ENCODE measurements at regions not wholly inside any gene's neighbourhood (a gene's known extent, or its start where the extent isn't known, plus 50 kb on each side); places are given as distances from the start of the nearest gene placed in this dataset.
"Not testable (repeated sequence)": the region's sequence is repeated elsewhere in the genome, so short reads cannot be mapped to it uniquely, and the experiment has no call there.

- no peaks in the 10 kb centered on the region for H3K36me3 ChIP-seq
- intact Hi-C loops (cut with DNase I; ENCODE audit: low total_unique reads): no loop called here
- no peaks in the 10 kb centered on the region for H3K9me3 ChIP-seq
- no peaks in the 10 kb centered on the region for H3K4me1 ChIP-seq
- H3K27ac ChIP-seq: no peak overlapping the region
- no peak overlapping the region for H3K4me3 ChIP-seq
- no peak for TF ChIP-seq CTCF (IDR thresholded peaks at IDR 0.05)
- H3K27me3 ChIP-seq: no peaks in the 10 kb centered on the region
- DNase-seq: no peak
These were observed 845.2 kb upstream of the CDH18 start for GRCh38 chr5:20833081-20833627.

GRCh38 chr5:20832204-20833080 lies 844.4 kb upstream of the CDH18 start:
- Histone ChIP-seq H3K4me3 (no peak overlapping the region), H3K9me3 (no peaks in the 10 kb centered on the region), H3K4me1 (no peaks in the 10 kb centered on the region), H3K27ac (no peak overlapping the region), H3K27me3 (no peaks in the 10 kb centered on the region), H3K36me3 (no peaks in the 10 kb centered on the region)
- intact Hi-C loops (cut with DNase I; ENCODE audit: low total_unique reads): no loop called here
- no peak for TF ChIP-seq CTCF (IDR thresholded peaks at IDR 0.05)
- no peak for DNase-seq

GRCh38 chr5:20825951-20826350 lies 838.0 kb upstream of the CDH18 start:
- H3K4me3 ChIP-seq; H3K4me1 ChIP-seq; H3K27ac ChIP-seq; H3K36me3 ChIP-seq; DNase-seq; H3K27me3 ChIP-seq; intact Hi-C loops (cut with DNase I; ENCODE audit: low total_unique reads); H3K9me3 ChIP-seq: not testable (repeated sequence)

- DNase-seq; H3K27ac ChIP-seq; H3K27me3 ChIP-seq; intact Hi-C loops (cut with DNase I; ENCODE audit: low total_unique reads); H3K36me3 ChIP-seq; H3K4me1 ChIP-seq; H3K4me3 ChIP-seq; H3K9me3 ChIP-seq: not testable (repeated sequence)
These were observed 809.2 kb upstream of the CDH18 start for GRCh38 chr5:20797216-20797615.

DNA sequence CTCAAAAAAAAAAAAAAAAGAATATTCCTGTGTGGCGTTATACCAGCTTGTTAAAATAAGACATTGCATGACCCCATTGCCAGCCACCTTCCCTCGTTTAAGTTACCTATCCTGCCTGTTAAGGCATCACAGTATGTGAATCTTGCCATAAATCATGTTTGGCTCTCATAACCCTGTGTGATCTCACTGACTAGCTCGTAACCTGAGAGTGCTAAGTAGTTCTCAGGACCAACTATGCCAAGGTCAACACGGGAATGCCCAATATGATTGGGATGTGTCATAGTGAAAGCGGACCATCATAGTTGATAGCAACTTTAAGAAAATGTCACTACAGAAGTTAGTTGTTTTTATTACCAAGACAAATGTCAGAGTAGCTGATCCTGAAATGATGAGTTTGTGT lies 796.8 kb upstream of the CDH18 start:
- H3K27me3 ChIP-seq; DNase-seq; H3K4me3 ChIP-seq; H3K27ac ChIP-seq; H3K36me3 ChIP-seq; H3K9me3 ChIP-seq; H3K4me1 ChIP-seq; intact Hi-C loops (cut with DNase I; ENCODE audit: low total_unique reads): not testable (repeated sequence)

DNA sequence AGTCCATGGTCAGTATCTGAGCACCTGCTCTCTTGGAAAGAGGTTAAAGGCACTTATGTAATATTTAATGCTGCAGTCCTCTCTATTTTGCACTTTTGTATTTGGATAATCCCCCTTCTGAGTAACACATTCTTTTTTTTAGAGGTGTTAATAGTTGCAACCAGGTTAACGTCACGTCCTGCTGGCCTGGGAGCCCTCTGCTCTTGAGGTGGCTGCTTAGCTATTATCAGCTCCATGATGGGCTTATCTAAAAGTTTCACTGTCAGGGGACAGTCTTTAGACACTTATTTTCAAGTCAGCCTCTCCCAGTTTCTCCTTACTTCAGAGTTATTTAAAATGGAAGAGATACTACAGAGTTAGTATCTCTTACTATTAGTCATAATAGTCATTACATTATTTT lies 795.5 kb upstream of the CDH18 start:
- H3K36me3 ChIP-seq; DNase-seq; H3K9me3 ChIP-seq; H3K4me1 ChIP-seq; H3K27ac ChIP-seq; H3K27me3 ChIP-seq; H3K4me3 ChIP-seq; intact Hi-C loops (cut with DNase I; ENCODE audit: low total_unique reads): not testable (repeated sequence)

DNA sequence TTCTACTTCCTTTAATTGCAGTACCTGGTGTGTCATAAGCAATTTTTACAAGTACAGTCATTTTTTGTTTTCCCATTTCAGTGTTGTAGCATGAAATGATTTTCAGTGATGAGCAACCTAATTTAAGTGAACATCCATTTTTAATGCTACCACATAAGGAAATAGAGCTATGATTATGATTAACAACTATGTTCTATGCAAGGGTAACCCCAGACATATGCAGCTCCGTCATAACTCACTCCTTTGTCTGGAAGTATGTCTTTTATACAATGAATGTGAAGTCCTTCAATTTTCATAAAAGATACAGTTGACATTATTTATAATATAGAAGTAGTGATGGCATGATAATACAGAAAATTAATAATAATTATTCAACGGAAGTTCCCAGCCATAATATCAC lies 783.3 kb upstream of the CDH18 start:
- H3K9me3 ChIP-seq; DNase-seq; H3K36me3 ChIP-seq; H3K4me3 ChIP-seq; H3K27ac ChIP-seq; H3K27me3 ChIP-seq; intact Hi-C loops (cut with DNase I; ENCODE audit: low total_unique reads); H3K4me1 ChIP-seq: not testable (repeated sequence)

GRCh38 chr5:20765074-20765473 lies 777.1 kb upstream of the CDH18 start:
- H3K27me3 ChIP-seq; intact Hi-C loops (cut with DNase I; ENCODE audit: low total_unique reads); H3K4me1 ChIP-seq; H3K4me3 ChIP-seq; H3K9me3 ChIP-seq; H3K36me3 ChIP-seq; H3K27ac ChIP-seq; DNase-seq: not testable (repeated sequence)

DNA sequence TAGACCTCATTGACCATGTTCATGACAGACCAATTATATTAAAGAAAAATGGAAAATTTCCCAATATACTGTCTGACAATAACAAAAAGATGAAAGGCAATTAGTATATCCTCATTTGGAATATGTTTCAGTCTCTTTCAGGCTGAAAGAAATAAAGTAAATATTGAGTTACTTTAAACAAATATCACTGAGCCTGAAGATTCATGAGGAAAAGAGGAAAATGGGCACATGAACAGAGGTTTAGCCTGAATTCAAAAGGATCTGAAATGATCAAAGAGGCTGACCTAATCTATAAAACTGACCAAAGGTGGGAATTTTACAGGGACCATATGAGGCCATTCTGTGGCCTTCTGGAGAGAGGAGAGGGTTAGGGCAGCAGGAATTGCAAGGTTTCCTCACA lies 771.5 kb upstream of the CDH18 start:
- H3K4me3 ChIP-seq; H3K9me3 ChIP-seq; H3K27me3 ChIP-seq; H3K36me3 ChIP-seq; H3K4me1 ChIP-seq; H3K27ac ChIP-seq; intact Hi-C loops (cut with DNase I; ENCODE audit: low total_unique reads); DNase-seq: not testable (repeated sequence)

DNA sequence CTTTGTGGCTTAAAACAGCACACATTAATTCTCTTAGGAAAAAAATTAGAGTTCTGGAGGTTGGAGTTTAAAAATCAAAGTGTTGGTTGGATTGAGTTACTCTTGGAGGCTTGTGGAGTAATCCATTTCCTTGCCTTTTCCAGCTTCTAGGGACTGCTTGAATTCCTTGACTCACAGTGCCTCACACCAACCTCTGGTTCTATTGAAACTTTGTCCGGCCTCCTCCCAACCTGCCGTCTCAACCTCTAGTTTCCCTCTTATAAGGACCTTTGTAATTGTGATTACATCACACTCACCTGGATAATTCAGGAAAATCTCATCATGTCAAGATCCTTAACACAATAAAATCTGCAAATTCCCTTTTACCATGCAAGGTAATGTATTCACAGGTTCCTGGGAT lies 764.2 kb upstream of the CDH18 start:
- H3K4me3 ChIP-seq; H3K27me3 ChIP-seq; H3K9me3 ChIP-seq; intact Hi-C loops (cut with DNase I; ENCODE audit: low total_unique reads); DNase-seq; H3K27ac ChIP-seq; H3K36me3 ChIP-seq; H3K4me1 ChIP-seq: not testable (repeated sequence)

DNA sequence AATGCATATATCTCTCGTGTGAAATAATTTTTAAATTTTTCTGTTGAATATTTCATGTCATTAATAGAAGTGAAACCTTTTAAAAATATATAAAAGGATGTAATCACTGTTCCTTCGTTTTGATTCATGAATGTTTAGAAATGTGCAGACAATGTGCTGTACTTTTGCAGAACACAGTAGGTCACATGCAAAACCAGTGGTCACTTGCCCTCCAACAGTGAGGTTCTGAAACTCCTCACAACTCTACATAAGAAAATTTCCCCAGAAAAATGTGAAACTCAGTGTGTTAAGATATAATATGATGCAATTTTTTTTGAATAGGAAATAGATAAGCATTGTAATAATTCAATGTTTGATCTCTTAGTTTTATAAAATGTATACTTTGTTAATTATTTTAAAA lies 747.7 kb upstream of the CDH18 start:
- H3K4me3 ChIP-seq; H3K4me1 ChIP-seq; H3K9me3 ChIP-seq; H3K27ac ChIP-seq; H3K36me3 ChIP-seq; intact Hi-C loops (cut with DNase I; ENCODE audit: low total_unique reads); DNase-seq; H3K27me3 ChIP-seq: not testable (repeated sequence)

DNA sequence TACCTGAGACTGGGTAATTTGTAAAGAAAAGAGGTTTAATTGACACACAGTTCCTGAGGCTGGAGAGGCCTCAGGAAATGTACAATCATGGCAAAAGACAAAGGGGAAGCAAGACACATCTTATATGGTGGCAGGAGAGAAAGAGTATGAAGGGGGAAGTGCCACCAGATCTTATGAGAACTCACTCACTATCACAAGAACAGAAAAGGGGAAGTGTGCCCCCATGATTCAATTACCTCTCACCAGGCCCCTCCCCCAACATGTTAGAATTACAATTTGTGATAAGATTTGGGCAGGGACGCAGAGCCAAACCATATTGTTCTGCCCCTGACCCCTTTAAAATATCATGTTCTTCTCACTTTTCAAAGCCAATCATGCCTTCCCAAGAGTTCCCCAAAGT lies 744.2 kb upstream of the CDH18 start:
- intact Hi-C loops (cut with DNase I; ENCODE audit: low total_unique reads); H3K4me3 ChIP-seq; H3K36me3 ChIP-seq; H3K4me1 ChIP-seq; H3K9me3 ChIP-seq; H3K27me3 ChIP-seq; DNase-seq; H3K27ac ChIP-seq: not testable (repeated sequence)

Measured in tibial artery (tissue), 4 donors.